CD14-positive monocyte (primary cell): ENCODE measurements at regions not wholly inside any gene's neighbourhood (a gene's known extent, or its start where the extent isn't known, plus 50 kb on each side); places are given as distances from the start of the nearest gene placed in this dataset.

Source experiments
- DNase-seq, 3 donors: peaks; one replicate each; pipeline ENCODE4 v3.0.0-alpha.2; 2011 to 2022
- H2AFZ ChIP-seq: 2 replicates; pipeline ENCODE4 v1.6.0; 2012; ENCODE audit warnings: mild to moderate bottlenecking, low read depth, low read length, inconsistent platforms; ENCODE audit not compliant: insufficient read depth, poor library complexity, severe bottlenecking
- H3K27ac ChIP-seq, 2 donors: 1 replicate in 1 of 2; 2 replicates in 1 of 2; pipeline ENCODE4 v1.5.1; 2012 to 2013; ENCODE audit warnings: low read length in 2 of 2, control low read depth in 1 of 2, inconsistent platforms in 1 of 2, low read depth in 1 of 2, mild to moderate bottlenecking in 1 of 2
- H3K27me3 ChIP-seq, 2 donors: one replicate each; pipeline versions ENCODE4 v1.6.0 to v1.6.1; 2011 to 2013; ENCODE audit warnings: low read length in 2 of 2; ENCODE audit not compliant: control insufficient read depth in 2 of 2, insufficient read depth in 2 of 2
- H3K36me3 ChIP-seq, 2 donors: replicated peaks in 1 of 2; 1 replicate in 1 of 2; 2 replicates in 1 of 2; pipeline versions ENCODE4 v1.5.1 to v1.6.1; 2012 to 2013; ENCODE audit warnings: low read length in 2 of 2, control low read depth in 1 of 2, inconsistent platforms in 1 of 2, mild to moderate bottlenecking in 1 of 2; ENCODE audit not compliant: insufficient read depth in 2 of 2, control insufficient read depth in 1 of 2
- H3K4me1 ChIP-seq, 2 donors: 1 replicate in 1 of 2; 2 replicates in 1 of 2; pipeline versions ENCODE4 v1.5.1 to v1.6.1; 2012 to 2013; ENCODE audit warnings: low read length in 2 of 2, control low read depth in 1 of 2, inconsistent platforms in 1 of 2, mild to moderate bottlenecking in 1 of 2, moderate library complexity in 1 of 2; ENCODE audit not compliant: insufficient read depth in 2 of 2, control insufficient read depth in 1 of 2
- H3K4me2 ChIP-seq: replicated peaks from 2 replicates; pipeline ENCODE3; 2012; ENCODE audit warnings: low read length, moderate library complexity, mild to moderate bottlenecking; ENCODE audit not compliant: poor library complexity, severe bottlenecking; ENCODE audit errors: extremely low read depth
- H3K4me3 ChIP-seq, 3 experiments: fragments of 200-600 bp in 1 of 3; sonication (generic) in 1 of 3; replicated peaks in 1 of 3; 1 replicate in 2 of 3; 2 replicates in 1 of 3; pipeline ENCODE4 v1.5.1; 2011 to 2013; ENCODE audit warnings: low read length in 3 of 3, mild to moderate bottlenecking in 3 of 3, control low read depth in 2 of 3, low read depth in 2 of 3, inconsistent platforms in 1 of 3, moderate library complexity in 1 of 3
- H3K79me2 ChIP-seq: 2 replicates; pipeline ENCODE4 v1.6.0; 2012; ENCODE audit warnings: mild to moderate bottlenecking, control low read depth, inconsistent platforms, low read length, moderate library complexity; ENCODE audit not compliant: insufficient read depth
- H3K9ac ChIP-seq: 2 replicates; pipeline ENCODE4 v1.6.0; 2017; ENCODE audit warnings: low read length, mild to moderate bottlenecking; ENCODE audit not compliant: insufficient read depth, poor library complexity, severe bottlenecking
- H3K9me3 ChIP-seq, 2 donors: replicated peaks in 1 of 2; 1 replicate in 1 of 2; 2 replicates in 1 of 2; pipeline versions ENCODE4 v1.5.1 to v1.6.1; 2012 to 2013; ENCODE audit warnings: low read length in 2 of 2, control low read depth in 1 of 2; ENCODE audit not compliant: control insufficient read depth in 1 of 2, insufficient read depth in 1 of 2
- H4K20me1 ChIP-seq: 2 replicates; pipeline ENCODE4 v1.6.0; 2012; ENCODE audit warnings: mild to moderate bottlenecking, low read length, control low read depth, moderate library complexity; ENCODE audit not compliant: insufficient read depth
- H3K27ac Mint-ChIP-seq, 7 donors: one replicate each; pipeline ENCODE4 v1.8.0; 2020; ENCODE audit warnings: mild to moderate bottlenecking in 7 of 7, mixed read lengths in 7 of 7, moderate library complexity in 6 of 7, inconsistent platforms in 2 of 7
- H3K27me3 Mint-ChIP-seq, 3 donors: one replicate each; pipeline ENCODE4 v1.8.0; 2021 to 2022; ENCODE audit warnings: low read depth in 3 of 3, mild to moderate bottlenecking in 3 of 3, mixed read lengths in 3 of 3, moderate library complexity in 3 of 3, inconsistent platforms in 1 of 3
- H3K36me3 Mint-ChIP-seq, 2 donors: one replicate each; pipeline ENCODE4 v1.8.0; 2020; ENCODE audit warnings: mixed read lengths in 2 of 2, inconsistent platforms in 1 of 2, mild to moderate bottlenecking in 1 of 2
- H3K4me1 Mint-ChIP-seq: one replicate; pipeline ENCODE4 v1.8.0; 2020; ENCODE audit warnings: mild to moderate bottlenecking, mixed read lengths
- H3K4me3 Mint-ChIP-seq, 2 donors: one replicate each; pipeline ENCODE4 v1.8.0; 2020; ENCODE audit warnings: mild to moderate bottlenecking in 2 of 2, mixed read lengths in 2 of 2, moderate library complexity in 1 of 2
- H3K9me3 Mint-ChIP-seq, 7 donors: one replicate each; pipeline ENCODE4 v1.8.0; 2020 to 2022; ENCODE audit warnings: mixed read lengths in 7 of 7, mild to moderate bottlenecking in 6 of 7, moderate library complexity in 6 of 7, inconsistent platforms in 2 of 7
- WGBS: methylation state at CpG from one replicate; pipeline ENCODE4 v1.1.5; 2013; ENCODE audit warnings: missing lambda C conversion rate; ENCODE audit not compliant: insufficient coverage; 5-methylcytosine and 5-hydroxymethylcytosine counted together
- intact Hi-C, 2 donors: fragments of 100-400 bp; cut with micrococcal nuclease; formaldehyde crosslinking; loops; one replicate each; pipeline versions ENCODE4 v1.15.0 to v1.15.1; 2023
- TF ChIP-seq, protein P1 (sequence below): fragments of 200-600 bp; IDR thresholded peaks from one replicate; pipeline ENCODE4 v1.8.0; 2022; ENCODE audit warnings: antibody characterized with exemption, mild to moderate bottlenecking

DNA sequence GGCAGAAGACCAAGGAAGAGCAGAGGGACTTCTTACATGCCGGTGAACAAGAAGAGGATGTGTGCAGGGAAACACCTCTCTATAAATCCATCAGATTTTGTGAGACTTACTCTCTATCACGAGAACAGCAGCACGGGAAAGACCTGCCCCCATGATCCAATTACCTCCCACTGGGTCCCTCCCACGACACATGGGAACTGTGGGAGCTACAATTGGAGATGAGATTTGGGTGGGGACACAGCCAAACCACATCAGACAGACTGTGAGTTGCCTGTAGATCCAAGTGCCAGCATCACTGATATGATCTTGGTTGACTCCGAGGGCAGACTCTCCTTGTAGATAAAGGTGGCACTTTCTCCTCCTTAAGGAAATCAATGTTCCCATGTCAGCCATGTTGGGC lies 414.8 kb upstream of the JARID2 start:
- H3K9me3 ChIP-seq: no peaks in the 10 kb centered on the region
- Mint-ChIP-seq H3K27me3 (peaks cover 0 to 6% (median 0%) of the 10 kb centered on the region in 3 donors), H3K9me3 (peaks cover 0 to 4% (median 0%) of the 10 kb centered on the region in 7 donors), H3K36me3 (peaks cover 2 to 8% of the 10 kb centered on the region in 2 donors), H3K27ac (no peak overlapping the region), H3K4me1 (peaks cover 30% of the 10 kb centered on the region), H3K4me3 (no peak overlapping the region)
- H3K4me1 ChIP-seq: peaks cover 26 to 29% of the 10 kb centered on the region in 2 donors
- H2AFZ ChIP-seq: no peak overlapping the region
- H3K27me3 ChIP-seq: no peaks in the 10 kb centered on the region
- 100% methylated on average over 1 of the region's 5 CpGs for WGBS
- DNase-seq: no peak
- TF ChIP-seq, protein P1, sequence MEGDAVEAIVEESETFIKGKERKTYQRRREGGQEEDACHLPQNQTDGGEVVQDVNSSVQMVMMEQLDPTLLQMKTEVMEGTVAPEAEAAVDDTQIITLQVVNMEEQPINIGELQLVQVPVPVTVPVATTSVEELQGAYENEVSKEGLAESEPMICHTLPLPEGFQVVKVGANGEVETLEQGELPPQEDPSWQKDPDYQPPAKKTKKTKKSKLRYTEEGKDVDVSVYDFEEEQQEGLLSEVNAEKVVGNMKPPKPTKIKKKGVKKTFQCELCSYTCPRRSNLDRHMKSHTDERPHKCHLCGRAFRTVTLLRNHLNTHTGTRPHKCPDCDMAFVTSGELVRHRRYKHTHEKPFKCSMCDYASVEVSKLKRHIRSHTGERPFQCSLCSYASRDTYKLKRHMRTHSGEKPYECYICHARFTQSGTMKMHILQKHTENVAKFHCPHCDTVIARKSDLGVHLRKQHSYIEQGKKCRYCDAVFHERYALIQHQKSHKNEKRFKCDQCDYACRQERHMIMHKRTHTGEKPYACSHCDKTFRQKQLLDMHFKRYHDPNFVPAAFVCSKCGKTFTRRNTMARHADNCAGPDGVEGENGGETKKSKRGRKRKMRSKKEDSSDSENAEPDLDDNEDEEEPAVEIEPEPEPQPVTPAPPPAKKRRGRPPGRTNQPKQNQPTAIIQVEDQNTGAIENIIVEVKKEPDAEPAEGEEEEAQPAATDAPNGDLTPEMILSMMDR: no peak
- no peak overlapping the region for H3K4me2 ChIP-seq
- H3K79me2 ChIP-seq: no peaks in the 10 kb centered on the region
- no peaks in the 10 kb centered on the region for H4K20me1 ChIP-seq
- intact Hi-C loops: loop anchor here in 1 of 2 donors (10.0 kb wide), 1 partner anchor 56 kb away; no protein-coding TSS in a partner anchor
- H3K36me3 ChIP-seq: no peaks in the 10 kb centered on the region
- no peak overlapping the region for H3K4me3 ChIP-seq
- no peak overlapping the region for H3K27ac ChIP-seq
- H3K9ac ChIP-seq: no peak overlapping the region

- TF ChIP-seq, protein P1: no peak
- H3K27me3 ChIP-seq: no peaks in the 10 kb centered on the region
- Mint-ChIP-seq H3K36me3 (peaks cover 2 to 8% of the 10 kb centered on the region in 2 donors), H3K27me3 (peaks cover 0 to 8% (median 3%) of the 10 kb centered on the region in 3 donors), H3K4me1 (peaks cover 27% of the 10 kb centered on the region), H3K9me3 (peaks cover 0 to 4% (median 0%) of the 10 kb centered on the region in 7 donors), H3K27ac (no peak overlapping the region), H3K4me3 (no peak overlapping the region)
- H3K9ac ChIP-seq: no peak overlapping the region
- H3K9me3 ChIP-seq: no peaks in the 10 kb centered on the region
- no peak overlapping the region for H3K4me3 ChIP-seq
- no peak overlapping the region for H3K4me2 ChIP-seq
- no peak overlapping the region for H3K27ac ChIP-seq
- H3K4me1 ChIP-seq: peaks cover 23% of the 10 kb centered on the region in 2 donors
- DNase-seq: no peak
- intact Hi-C loops: loop anchor here in 1 of 2 donors (10.0 kb wide), 1 partner anchor 57 kb away; no protein-coding TSS in a partner anchor
- H3K36me3 ChIP-seq: no peaks in the 10 kb centered on the region
- H2AFZ ChIP-seq: no peak overlapping the region
- no peaks in the 10 kb centered on the region for H4K20me1 ChIP-seq
- 97% methylated on average over 5 of the region's 6 CpGs for WGBS
- H3K79me2 ChIP-seq: no peaks in the 10 kb centered on the region
Observed at GRCh38 chr6:14831937-14832336, 413.9 kb upstream of the JARID2 start.
